ENCODE measurements at regions not wholly inside any gene's neighbourhood (a gene's known extent, or its start where the extent isn't known, plus 50 kb on each side); places are given as distances from the start of the nearest gene placed in this dataset.
A peak's percentile ranks its signal among the peaks of the same experiment; 100 is the strongest.

GRCh38 chr14:85413836-85414526 is 116.0 kb upstream of the FLRT2 start:
- TF ChIP-seq FOXP2 (optimal IDR thresholded peaks at IDR 0.05; ENCODE audit: borderline replicate concordance, extremely low read depth, extremely low read length, insufficient read depth) (no peak), TAF1 (IDR thresholded peaks at IDR 0.05; ENCODE audit: borderline replicate concordance, insufficient read depth, low read length) (no peak), SIN3A (IDR thresholded peaks at IDR 0.05; ENCODE audit: borderline replicate concordance, insufficient read depth, low read length) (no peak), POLR2AphosphoS5 (IDR thresholded peaks at IDR 0.05; ENCODE audit: low read depth, low read length) (no peak)
- TF ChIP-seq, protein P1, sequence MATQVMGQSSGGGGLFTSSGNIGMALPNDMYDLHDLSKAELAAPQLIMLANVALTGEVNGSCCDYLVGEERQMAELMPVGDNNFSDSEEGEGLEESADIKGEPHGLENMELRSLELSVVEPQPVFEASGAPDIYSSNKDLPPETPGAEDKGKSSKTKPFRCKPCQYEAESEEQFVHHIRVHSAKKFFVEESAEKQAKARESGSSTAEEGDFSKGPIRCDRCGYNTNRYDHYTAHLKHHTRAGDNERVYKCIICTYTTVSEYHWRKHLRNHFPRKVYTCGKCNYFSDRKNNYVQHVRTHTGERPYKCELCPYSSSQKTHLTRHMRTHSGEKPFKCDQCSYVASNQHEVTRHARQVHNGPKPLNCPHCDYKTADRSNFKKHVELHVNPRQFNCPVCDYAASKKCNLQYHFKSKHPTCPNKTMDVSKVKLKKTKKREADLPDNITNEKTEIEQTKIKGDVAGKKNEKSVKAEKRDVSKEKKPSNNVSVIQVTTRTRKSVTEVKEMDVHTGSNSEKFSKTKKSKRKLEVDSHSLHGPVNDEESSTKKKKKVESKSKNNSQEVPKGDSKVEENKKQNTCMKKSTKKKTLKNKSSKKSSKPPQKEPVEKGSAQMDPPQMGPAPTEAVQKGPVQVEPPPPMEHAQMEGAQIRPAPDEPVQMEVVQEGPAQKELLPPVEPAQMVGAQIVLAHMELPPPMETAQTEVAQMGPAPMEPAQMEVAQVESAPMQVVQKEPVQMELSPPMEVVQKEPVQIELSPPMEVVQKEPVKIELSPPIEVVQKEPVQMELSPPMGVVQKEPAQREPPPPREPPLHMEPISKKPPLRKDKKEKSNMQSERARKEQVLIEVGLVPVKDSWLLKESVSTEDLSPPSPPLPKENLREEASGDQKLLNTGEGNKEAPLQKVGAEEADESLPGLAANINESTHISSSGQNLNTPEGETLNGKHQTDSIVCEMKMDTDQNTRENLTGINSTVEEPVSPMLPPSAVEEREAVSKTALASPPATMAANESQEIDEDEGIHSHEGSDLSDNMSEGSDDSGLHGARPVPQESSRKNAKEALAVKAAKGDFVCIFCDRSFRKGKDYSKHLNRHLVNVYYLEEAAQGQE (IDR thresholded peaks at IDR 0.05; ENCODE audit: insufficient read depth in 1 of 2, low read depth in 2 of 2, low read length in 2 of 2), result no peak

DNA sequence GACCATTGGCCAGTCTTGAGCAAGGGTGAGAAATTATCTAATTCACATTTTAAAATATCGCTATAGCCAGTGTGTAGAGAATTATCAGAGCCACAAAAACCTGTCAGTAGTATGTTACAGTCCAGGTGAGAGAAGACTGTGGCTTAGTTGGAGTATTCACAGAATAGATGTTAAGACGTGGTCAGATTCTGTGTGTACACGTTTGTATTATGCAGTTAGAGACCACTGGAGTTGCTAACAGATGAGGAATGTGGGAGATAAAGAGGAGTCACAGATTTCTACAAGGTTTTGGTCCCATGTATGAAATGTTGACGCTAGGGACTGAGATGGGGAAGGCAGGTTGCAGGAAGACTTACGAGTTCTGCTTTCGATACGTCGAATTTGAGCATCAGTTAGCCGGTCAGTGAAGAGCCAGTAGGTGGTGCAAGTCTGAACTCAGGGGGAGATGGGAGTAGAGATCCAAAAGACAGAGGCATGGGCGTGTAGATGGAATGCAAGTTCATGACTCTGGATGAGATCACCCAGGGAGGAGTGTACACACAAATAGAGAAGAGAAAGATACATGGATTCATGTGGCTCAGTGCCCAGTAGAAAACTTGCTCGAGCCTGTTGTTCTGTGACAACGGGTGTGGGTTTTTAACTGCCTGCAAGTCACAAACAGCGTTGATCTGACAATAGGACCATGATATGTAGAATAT is 114.8 kb upstream of the FLRT2 start:
- TF ChIP-seq POLR2AphosphoS5 (IDR thresholded peaks at IDR 0.05; ENCODE audit: low read depth, low read length), result no peak
- TF ChIP-seq, protein P1 (IDR thresholded peaks at IDR 0.05; ENCODE audit: insufficient read depth in 1 of 2, low read depth in 2 of 2, low read length in 2 of 2), result no peak
- peak; percentile 54 for TF ChIP-seq FOXP2 (optimal IDR thresholded peaks at IDR 0.05; ENCODE audit: borderline replicate concordance, extremely low read depth, extremely low read length, insufficient read depth)
- TF ChIP-seq SIN3A (IDR thresholded peaks at IDR 0.05; ENCODE audit: borderline replicate concordance, insufficient read depth, low read length), result peak; percentile 25; the same call in 1 of the 2 replicates
- no peak for TF ChIP-seq TAF1 (IDR thresholded peaks at IDR 0.05; ENCODE audit: borderline replicate concordance, insufficient read depth, low read length)

- TF ChIP-seq, protein P1 (IDR thresholded peaks at IDR 0.05; ENCODE audit: insufficient read depth in 1 of 2, low read depth in 2 of 2, low read length in 2 of 2), result no peak
- TF ChIP-seq SIN3A (IDR thresholded peaks at IDR 0.05; ENCODE audit: borderline replicate concordance, insufficient read depth, low read length), result no peak
- no peak for TF ChIP-seq TAF1 (IDR thresholded peaks at IDR 0.05; ENCODE audit: borderline replicate concordance, insufficient read depth, low read length)
- TF ChIP-seq FOXP2 (optimal IDR thresholded peaks at IDR 0.05; ENCODE audit: borderline replicate concordance, extremely low read depth, extremely low read length, insufficient read depth), result no peak
- no peak for TF ChIP-seq POLR2AphosphoS5 (IDR thresholded peaks at IDR 0.05; ENCODE audit: low read depth, low read length)
Observed at GRCh38 chr14:85416771-85417170, 113.2 kb upstream of the FLRT2 start.

DNA sequence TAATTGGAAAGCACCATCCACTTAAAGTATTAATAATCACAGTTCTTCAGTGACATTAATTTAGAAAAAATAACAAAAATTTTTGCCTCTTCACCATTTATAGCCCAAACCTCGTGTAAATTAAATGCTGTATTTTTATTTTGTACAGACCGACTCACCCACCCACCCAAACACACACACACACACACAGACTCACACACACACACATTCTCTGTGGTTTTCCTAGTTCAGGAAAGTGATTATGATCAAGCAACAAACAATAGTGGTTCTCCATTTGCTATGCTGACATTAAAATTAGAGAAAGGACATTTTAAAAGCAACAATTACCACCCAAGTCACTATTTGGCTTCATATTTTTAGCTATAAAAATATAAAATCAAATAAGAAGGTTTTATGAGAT is 112.5 kb upstream of the FLRT2 start:
- no peak for TF ChIP-seq SIN3A (IDR thresholded peaks at IDR 0.05; ENCODE audit: borderline replicate concordance, insufficient read depth, low read length)
- no peak for TF ChIP-seq TAF1 (IDR thresholded peaks at IDR 0.05; ENCODE audit: borderline replicate concordance, insufficient read depth, low read length)
- TF ChIP-seq, protein P1 (IDR thresholded peaks at IDR 0.05; ENCODE audit: insufficient read depth in 1 of 2, low read depth in 2 of 2, low read length in 2 of 2), result no peak
- no peak for TF ChIP-seq POLR2AphosphoS5 (IDR thresholded peaks at IDR 0.05; ENCODE audit: low read depth, low read length)
- TF ChIP-seq FOXP2 (optimal IDR thresholded peaks at IDR 0.05; ENCODE audit: borderline replicate concordance, extremely low read depth, extremely low read length, insufficient read depth), result no peak
